Stimulated activated CD8-positive, alpha-beta memory T cell treated with anti-CD3 and anti-CD28 coated beads, Interleukin-2, amount 100 ng/mL, for 48 hours (primary cell): ENCODE measurements at regions not wholly inside any gene's neighbourhood (a gene's known extent, or its start where the extent isn't known, plus 50 kb on each side); places are given as distances from the start of the nearest gene placed in this dataset.

Source experiments
- DNase-seq, 2 donors: peaks; one replicate each; pipeline ENCODE4 v3.0.0-alpha.2; 2020; ENCODE audit warnings: low read depth in 2 of 2

DNA sequence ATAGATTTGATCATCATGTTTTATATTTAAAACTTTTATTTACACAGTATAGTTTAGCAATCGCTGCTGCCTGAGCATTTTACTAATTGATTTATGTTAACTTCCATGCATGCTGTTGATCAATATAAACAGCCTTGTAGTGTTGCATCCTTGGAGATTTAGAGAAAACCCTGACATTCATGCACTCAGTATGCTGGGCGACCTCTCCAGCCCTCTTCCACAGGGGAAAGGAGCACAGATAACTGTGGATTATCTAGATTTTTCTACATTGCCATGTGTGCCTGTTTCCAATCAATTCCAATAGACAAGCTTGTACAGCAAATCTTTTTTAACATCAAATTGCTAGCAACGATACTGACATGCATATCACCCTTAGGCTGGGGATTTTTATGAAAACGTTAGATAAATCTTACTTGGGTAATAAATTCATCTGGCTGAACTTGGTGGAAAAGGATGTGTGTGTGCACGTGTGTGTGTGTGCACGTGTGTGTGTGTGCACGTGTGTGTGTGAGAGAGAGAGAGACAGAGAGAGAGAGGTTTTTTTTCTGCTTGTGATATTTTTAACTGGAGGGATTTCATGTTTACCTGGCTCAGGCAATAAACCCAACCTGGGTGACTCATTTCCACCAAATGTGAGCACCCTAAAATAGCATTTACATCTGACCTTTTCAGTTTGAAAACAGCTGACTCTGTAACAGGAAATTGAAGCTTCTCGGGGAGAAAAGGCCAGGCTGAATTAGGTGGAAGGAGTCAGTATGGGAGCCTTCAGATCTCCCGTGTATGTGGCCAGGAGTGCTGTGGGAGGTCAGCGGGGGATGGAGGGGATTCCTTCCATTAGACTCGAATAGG is 339.8 kb downstream of the PRDM2 start:
- no peak for DNase-seq

- DNase-seq: no peak
Observed at GRCh38 chr1:14049965-14050364, 350.0 kb downstream of the PRDM2 start.

DNA sequence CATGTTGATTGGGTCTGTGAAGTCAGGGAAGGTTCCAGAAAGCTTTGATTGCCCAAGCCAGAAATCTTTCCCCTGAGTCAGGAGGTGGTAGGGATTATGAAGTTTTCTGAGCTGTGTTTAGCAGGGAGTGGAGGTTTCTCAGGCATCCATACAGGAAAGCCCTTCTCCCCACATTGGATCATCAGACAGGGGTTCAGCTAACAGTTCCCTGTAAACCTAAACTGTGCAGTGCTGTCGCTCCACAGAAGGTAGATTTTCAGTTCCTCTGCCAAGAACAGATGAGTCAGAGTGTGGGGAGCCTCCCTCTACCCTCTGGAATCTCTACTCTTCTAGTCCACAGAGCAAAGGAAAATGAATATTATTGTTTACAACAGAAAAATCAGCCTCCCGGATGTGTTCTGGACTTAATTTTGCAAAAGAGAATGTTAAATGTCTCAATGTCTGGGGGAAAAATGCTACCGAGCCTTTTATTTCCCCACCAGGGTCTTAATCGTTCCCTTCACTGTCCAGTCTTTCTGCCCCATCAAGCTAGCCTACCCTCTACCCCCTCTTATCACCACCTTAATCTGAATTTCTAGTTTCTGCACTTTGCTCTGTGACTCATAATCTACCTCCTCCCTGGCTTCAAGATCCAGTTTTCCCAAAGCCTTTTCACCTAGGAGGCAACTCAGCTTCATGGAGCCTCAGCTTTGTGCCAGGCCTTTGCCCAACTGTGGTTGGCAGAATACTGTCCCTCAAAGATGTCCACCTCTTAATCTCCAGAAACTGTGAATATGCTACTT is 355.6 kb downstream of the PRDM2 start:
- DNase-seq: no peak

- DNase-seq: no peak
Observed at GRCh38 chr1:14057640-14058039, 357.7 kb downstream of the PRDM2 start.

GRCh38 chr1:14061204-14061603 is 361.2 kb downstream of the PRDM2 start:
- DNase-seq: no peak

DNA sequence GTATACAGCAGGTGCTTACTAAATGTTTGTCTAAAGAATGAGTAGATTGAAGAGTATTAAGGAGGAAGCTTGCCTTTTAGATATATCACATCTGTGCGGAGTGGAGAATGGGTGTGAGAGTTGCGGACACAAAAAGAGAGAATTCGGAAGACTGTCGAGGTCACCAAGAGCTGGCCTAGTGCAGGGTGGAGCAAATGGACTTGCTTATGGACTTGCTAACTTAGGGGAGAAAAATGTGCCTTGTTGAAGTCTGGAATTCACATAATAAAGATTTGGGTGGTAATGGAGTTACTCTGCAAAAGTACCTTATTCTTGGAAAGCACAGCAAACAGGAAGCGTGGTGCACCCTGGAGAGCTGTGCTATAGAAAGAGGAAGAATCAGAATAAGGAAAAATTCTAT is 361.7 kb downstream of the PRDM2 start:
- no peak for DNase-seq

DNA sequence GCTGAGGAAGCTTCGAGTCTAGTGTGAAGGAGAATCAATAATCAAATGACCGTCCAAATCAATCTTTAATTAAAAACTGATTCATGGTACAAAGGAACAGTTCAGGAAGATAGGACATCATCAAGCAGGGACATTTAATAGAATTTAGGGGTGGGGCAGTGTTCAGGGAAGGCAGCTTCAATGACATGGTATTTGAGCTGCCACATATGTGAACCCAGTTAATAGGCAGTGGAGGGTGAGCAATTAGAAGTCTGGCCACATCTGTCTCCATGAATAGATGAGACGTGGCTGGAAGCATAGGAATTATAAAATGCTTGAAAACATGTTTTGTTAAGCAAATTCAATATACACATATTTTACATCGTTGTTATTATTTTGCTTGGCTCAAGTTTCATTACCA is 362.7 kb downstream of the PRDM2 start:
- DNase-seq: no peak

GRCh38 chr1:14064649-14065442 is 364.9 kb downstream of the PRDM2 start:
- no peak for DNase-seq

- DNase-seq: no peak
Observed at GRCh38 chr1:14065486-14065885, 365.5 kb downstream of the PRDM2 start.

GRCh38 chr1:14067036-14067435 is 367.0 kb downstream of the PRDM2 start:
- no peak for DNase-seq

DNA sequence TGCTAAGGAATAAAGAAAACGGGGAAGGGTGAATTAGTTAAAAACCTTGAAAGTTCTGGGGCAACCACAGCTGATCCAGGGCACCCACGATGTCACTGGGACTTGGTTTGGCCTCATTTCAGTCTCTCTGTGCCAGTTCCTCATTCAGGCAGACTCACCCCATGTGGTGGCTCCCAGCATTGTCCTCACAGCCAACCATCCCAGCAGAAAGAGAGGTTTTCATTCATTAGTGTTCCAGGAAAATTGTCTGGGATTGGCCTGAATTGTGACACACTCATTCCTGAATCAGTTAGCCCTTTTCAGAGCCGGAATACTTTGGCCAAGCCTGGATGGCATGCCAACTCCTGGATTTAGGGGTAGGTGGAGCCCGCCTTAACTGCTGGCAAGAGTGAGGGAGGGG is 367.7 kb downstream of the PRDM2 start:
- DNase-seq: no peak

DNA sequence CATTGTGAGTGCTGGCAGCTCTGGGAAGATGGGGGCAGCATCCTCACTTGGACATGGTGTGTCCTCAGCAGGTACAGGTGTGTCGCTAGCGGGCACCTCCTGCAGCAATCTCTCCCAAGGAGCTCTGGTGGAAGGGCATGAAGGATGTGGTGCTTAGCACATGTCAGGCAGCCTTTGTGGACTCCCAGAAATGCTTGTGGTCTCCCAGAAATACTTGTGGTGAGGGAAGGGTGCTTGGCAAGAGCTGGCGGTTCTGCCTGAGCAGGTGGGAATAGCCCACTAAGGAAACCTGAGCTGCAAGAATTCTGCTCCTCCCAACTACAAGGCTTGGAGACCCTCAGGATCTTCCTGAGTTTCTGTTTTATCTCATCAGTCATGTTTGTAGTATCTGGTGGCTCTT is 371.6 kb downstream of the PRDM2 start:
- no peak for DNase-seq

- DNase-seq: no peak
Observed at GRCh38 chr1:14080653-14081052, 380.7 kb downstream of the PRDM2 start.

GRCh38 chr1:14082331-14082730 is 382.3 kb downstream of the PRDM2 start:
- no peak for DNase-seq

GRCh38 chr1:14083277-14083676 is 383.3 kb downstream of the PRDM2 start:
- DNase-seq: no peak

GRCh38 chr1:14083706-14084105 is 383.7 kb downstream of the PRDM2 start:
- DNase-seq: no peak

DNA sequence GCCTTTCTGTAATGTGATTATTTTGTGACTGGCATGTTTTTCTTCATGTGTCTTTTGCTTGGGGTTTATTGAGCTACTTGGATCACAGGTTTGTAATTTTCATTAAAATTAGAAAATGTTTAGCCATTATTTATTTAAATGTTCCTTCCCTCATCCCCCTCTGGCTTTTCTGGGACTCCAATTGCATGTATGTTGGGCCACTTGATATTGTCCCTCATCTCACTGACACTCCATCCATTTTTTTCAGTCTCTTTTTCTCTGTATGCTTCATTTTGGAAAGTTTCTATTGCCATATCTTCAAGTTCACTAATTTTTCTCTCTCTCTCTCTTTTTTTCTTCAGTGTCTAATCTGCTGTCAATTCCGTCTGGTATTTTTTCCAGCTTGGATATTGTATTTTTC is 390.1 kb downstream of the PRDM2 start:
- no peak for DNase-seq

- DNase-seq: no peak
Observed at GRCh38 chr1:14090531-14090930, 390.5 kb downstream of the PRDM2 start.

DNA sequence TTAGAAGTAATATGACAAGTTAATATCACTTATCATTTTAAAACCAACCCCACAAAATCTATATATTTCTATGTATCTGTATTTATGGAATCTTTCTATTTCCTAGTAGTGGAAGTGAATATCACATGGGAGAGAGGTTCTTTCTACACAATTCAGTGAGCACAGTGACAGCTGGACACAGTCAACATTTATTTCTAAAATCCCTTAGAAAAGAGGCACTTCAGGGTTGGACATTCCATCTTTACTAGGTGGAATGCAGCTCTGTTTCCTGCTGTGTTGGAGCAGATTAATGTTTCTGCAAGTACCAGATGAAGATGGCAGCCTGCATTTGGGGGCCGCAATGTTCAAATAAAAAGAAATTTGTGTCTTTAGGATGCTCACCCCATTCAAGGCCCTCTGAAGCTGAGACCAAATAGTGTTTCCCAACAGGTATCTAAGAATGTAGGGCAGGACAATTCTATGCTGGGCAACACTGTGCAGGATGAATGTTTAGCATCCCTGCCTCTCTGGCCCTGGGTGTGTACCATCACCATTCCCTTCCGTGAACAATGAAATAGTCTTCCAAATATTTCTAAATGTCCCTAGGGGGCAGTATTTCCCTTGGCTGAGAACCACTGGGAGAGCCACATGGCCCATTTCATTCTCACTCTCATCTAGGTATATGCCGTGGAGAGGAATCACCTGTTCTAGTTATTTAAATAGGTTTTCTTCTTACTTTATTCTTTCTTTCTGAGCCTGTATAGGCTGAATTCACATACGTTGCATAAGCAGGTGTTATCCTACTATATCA is 394.8 kb downstream of the PRDM2 start:
- no peak for DNase-seq

DNA sequence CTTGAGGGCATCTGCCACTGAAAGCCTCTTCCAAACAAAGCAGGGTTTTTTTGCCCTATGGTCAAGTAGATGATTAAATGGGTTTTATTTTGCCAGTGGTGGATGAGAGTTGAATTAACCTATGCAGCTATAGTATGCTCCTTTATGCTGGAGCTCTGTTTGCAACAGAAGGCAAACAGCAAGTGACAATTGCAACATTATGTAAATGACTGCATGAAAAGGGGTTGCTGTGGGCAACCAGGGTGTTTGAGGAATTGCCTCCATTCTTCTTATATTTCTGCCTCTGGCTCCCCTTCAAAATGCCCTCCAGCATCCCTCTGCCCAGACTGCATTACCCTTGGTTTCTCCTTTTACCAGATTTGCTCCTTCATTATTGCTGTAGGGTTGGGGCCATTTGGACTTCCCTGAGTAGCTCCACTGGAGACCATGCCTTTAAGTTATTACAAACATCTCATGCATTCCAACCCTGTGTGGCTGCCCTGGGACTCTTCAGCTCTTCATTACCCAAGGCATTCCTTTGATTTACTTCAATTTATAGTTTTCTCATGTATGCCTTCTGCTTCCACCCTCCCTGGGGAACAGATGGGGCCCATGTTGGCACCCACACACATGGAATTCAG is 398.4 kb downstream of the PRDM2 start:
- DNase-seq: no peak

- DNase-seq: no peak
Observed at GRCh38 chr1:14100444-14100843, 400.5 kb downstream of the PRDM2 start.
